ENCODE measurements at regions not wholly inside any gene's neighbourhood (a gene's known extent, or its start where the extent isn't known, plus 50 kb on each side); places are given as distances from the start of the nearest gene placed in this dataset.

DNA sequence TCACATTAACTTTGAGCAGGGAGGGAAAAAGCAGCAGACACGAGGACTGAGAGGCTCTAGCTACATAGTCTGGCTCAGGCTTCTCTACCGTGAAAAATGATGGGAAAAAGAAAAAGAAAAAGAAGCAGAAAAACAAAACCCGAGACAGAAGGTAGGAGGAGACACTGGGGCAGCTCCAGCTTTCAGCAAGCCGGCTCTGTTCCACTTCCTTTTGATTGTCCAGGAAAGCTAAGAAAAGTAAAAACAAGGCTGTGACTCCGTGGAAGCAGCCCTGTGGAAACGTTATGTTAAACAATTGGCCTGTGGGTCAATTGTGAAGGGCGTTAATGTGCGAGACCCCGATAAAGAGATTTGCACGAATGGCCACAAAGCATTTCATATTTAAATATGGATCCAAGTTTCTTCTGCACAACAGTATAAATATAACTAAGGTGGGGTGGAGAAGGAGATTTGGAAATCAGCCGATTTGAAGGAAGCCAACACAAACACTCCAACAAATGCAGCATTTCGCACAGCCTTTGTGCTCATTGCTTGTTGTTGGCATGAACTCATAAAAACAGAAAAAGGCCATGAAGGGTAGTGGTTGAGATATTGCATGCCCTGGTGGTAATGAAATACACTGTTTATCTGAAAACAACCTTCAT lies 236.9 kb upstream of the JAG1 start:
- no peak for TF ChIP-seq CTCF (IDR thresholded peaks at IDR 0.05; ENCODE audit: insufficient read depth, low read depth, low read length, missing control alignments)
- H3K4me3 ChIP-seq (ENCODE audit: low read depth, low read length): no peak overlapping the region
- DNase-seq (ENCODE audit: low read depth): no peak

GRCh38 chr20:10911298-10911697 lies 237.5 kb upstream of the JAG1 start:
- TF ChIP-seq CTCF (IDR thresholded peaks at IDR 0.05; ENCODE audit: insufficient read depth, low read depth, low read length, missing control alignments): no peak
- DNase-seq (ENCODE audit: low read depth): no peak

GRCh38 chr20:10915815-10916214 lies 242.0 kb upstream of the JAG1 start:
- no peak for TF ChIP-seq CTCF (IDR thresholded peaks at IDR 0.05; ENCODE audit: insufficient read depth, low read depth, low read length, missing control alignments)
- DNase-seq (ENCODE audit: low read depth): no peak
- no peak overlapping the region for H3K4me3 ChIP-seq (ENCODE audit: low read depth, low read length)

More at GRCh38 chr20:10911298-10911697, 237.5 kb upstream of the JAG1 start:
- H3K4me3 ChIP-seq (ENCODE audit: low read depth, low read length): no peak overlapping the region

DNA sequence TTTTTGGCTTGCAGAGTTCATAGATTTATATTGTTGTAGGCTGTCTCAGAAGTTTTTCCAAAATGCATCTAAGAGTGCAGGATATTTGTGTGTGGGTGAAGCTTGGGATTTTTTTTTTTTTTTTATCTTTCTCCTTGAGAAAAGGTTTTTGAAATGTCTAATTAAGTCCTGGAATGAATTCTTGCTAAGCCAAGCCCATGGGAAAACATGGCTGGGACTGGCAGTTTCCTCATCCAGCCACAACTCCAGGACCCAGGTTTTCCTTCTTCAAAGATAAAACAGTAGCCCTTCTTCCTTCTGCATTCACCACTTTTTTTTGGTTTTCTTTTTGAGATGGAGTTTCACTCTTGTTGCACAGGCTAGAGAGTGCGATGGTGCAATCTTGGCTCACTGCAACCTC lies 242.5 kb upstream of the JAG1 start:
- DNase-seq (ENCODE audit: low read depth): no peak
- H3K4me3 ChIP-seq (ENCODE audit: low read depth, low read length): no peak overlapping the region
- TF ChIP-seq CTCF (IDR thresholded peaks at IDR 0.05; ENCODE audit: insufficient read depth, low read depth, low read length, missing control alignments): no peak

GRCh38 chr20:10917826-10918225 lies 244.0 kb upstream of the JAG1 start:
- no peak overlapping the region for H3K4me3 ChIP-seq (ENCODE audit: low read depth, low read length)
- no peak for TF ChIP-seq CTCF (IDR thresholded peaks at IDR 0.05; ENCODE audit: insufficient read depth, low read depth, low read length, missing control alignments)
- no peak for DNase-seq (ENCODE audit: low read depth)

- no peak overlapping the region for H3K4me3 ChIP-seq (ENCODE audit: low read depth, low read length)
- no peak for DNase-seq (ENCODE audit: low read depth)
- no peak for TF ChIP-seq CTCF (IDR thresholded peaks at IDR 0.05; ENCODE audit: insufficient read depth, low read depth, low read length, missing control alignments)
Measured at GRCh38 chr20:10919396-10920140, 245.8 kb upstream of the JAG1 start.
